HG02884 (cell line): ENCODE measurements at regions not wholly inside any gene's neighbourhood (a gene's known extent, or its start where the extent isn't known, plus 50 kb on each side); places are given as distances from the start of the nearest gene placed in this dataset.
A peak's percentile ranks its signal among the peaks of the same experiment; 100 is the strongest.
"Not testable (repeated sequence)": the region's sequence is repeated elsewhere in the genome, so short reads cannot be mapped to it uniquely, and the experiment has no call there.

ENCODE experiments used
- ATAC-seq: cut with Tn5 transposase; IDR thresholded peaks from one replicate; pipeline ENCODE4 v1.9.1; 2021; ENCODE audit warnings: mild to moderate bottlenecking, moderate library complexity; ENCODE audit not compliant: unreplicated experiment

DNA sequence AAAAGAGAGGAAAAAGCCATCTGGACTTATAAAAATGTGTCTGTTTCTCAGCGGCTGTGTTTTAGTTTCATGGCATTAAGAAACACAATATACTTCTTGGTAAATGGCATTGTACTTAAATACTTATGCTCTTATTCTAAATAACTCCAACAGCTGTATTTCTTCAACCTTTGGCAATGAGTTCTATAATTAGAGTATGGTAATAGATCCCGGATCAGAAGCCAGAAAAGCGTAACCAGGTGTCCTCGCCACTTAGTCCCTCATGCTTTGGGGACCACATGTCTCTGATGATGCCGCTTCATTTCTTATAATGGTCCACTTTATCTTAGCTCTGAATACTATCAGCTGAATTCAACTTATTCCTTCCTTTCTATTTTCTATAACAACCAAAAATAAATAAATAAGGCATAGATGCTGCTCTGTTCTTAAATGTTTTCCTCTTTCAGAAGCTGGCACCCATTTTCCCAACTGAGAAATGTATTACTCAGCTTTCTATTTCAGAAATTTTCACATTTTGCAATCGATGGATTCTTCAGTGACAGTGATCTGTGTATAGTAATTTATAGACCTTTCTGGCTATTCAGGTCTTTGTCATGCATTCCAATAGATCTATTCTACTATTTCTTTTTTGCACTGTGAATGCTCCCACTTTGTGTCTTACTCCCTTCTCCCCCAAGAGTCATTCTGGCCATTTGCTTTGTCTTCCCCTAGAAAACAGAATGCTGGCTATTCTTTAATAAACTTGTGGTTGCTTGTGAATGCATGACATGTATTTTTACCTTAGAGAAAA is 87.6 kb upstream of the KBTBD8 start:
- no peak for ATAC-seq

DNA sequence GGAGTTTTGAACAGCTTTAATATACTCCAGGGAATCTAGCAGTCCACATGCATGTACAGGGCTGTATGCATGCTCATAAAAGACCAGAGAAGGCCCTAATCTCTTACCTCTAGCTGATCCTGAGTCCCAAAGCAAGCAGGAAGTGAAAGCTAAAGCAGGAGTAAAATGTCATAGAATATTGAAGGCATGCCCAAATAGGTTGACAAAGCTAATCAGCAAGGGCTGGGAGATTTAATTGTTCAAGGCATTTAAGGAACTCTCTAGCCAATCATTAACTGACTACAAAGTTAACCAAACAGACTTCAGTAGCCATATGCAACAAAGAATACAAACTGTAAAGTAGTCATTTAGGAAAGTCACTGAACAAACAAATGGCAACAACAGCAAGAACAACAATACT is 85.8 kb upstream of the KBTBD8 start:
- no peak for ATAC-seq

DNA sequence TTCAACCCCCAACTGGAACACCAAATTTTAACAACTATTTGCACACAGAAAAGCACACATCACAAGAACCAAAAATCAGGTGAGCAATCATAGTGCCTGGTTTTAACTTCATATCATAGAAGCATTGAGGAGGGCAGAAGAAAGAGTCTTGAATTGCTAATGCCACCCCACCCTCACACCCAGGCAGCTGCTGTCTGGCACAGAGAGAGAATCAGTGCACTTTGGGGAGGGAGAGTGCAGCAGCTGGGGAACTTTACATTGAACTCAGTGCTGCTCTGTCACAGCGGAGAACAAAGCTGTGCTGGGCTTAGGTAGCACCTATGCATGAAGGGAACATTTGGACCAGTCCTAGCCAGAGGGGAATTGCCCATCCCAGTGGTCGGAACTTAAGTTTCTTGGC is 76.0 kb upstream of the KBTBD8 start:
- no peak for ATAC-seq

DNA sequence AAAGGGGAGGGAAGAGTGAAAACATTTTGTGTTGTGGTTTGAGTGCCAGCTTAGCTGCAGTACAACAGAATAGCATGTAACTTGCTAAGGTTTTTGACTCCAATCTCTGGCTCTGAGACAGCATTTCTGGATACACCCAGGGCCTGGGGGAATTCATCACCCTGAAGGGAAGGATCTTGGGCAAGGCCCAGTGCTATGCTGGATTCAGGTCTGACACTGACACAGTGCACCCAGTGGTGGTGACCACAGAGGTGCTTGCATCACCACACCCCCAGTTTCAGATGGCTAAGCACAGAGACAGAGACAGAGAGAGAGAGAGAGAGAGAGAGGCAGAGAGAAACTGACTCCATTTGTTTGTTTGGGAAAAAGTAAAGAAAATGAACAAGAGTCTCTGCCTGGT is 74.1 kb upstream of the KBTBD8 start:
- no peak for ATAC-seq

DNA sequence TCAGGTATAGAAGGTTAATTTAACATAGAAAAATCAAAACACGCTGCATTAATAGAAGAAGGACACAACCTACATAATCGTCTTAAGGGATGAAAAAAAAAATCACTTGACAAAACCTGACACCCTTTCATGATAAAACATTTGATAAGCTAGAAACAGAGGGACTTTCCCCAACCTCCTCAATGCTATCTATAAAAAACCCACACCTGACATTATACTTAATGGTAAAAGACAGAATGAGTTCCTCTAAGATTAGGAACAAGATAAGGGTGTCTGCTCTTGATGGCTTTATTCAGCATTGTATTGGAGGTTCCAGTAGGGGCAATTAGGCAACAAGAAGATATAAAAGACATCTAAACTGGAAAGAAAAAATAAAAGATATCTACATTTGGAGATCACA is 69.9 kb upstream of the KBTBD8 start:
- ATAC-seq = no peak

DNA sequence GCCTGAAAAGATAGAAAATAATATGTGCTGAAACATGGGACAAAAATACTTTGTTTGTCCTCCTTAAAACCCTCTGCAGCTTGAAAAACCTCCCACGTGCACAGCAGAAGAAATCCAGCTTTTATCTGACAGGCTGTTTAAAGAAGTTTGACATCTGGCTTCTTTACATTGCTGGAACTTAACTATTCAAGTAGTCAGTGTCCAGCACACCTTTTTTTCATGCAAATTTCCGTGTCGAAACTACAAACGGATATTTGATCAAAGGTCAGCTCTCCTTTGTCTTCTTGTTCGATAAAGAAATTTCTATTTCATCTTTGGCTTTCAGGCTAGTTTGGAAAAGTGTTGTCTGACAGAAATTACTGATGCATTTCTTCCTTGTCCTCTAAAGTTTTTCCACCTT is 66.8 kb upstream of the KBTBD8 start:
- ATAC-seq = no peak

DNA sequence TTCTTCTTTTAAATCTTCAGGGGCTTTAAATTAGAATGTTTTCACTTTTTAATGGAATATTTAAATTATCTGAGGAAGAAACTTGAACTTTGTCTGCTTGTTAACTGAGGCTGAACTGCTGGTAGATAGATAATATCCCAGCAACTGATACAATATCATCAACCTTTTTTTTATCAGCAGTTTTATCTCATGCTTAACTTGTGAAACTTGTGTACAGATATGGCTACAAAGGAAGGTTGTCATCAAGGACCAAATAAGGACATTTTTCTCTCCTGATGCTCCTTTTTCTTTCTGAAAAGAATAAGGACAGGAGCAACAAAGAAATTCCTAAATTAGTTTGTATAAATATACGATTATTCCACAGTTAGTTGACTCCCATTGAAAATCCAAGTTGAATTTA is 66.4 kb upstream of the KBTBD8 start:
- no peak for ATAC-seq

DNA sequence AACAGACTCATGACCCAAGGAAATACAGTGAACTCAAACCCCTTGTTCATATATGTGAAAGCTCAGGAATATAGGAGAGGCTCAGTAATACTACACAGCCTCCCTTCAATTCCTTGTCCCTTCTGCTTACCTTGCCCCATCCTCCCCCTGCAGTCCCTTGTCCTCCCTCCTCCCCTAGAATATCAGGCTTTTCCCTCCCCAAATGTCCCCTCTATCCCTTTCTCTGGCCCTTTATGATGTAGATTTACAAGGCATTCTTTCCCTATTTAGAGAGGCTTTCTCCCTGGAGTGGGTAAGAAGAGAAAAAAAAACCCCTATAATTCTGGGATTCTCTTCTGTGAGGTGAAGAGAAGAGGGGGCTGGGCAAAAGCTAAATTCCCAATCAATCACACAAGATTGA is 64.9 kb upstream of the KBTBD8 start:
- ATAC-seq = no peak

DNA sequence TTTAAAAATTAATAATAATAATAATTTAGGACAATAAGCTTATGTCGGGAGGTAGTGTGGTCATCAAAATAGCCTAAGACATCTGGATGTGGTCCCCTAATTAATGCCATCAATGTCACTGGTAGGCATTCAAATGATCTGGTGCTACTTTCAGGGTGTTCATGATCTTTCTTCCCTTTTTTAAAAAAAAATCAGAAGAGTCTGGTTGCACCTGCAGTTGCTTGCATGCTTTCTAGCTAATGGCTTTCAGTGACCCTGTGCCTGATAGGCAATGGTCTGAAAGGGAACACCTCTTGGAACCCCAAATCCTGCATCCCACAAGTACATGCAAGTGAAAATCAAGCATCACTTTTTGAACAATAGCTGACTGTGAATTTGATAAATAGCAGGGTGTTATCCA is 64.1 kb upstream of the KBTBD8 start:
- no peak for ATAC-seq

DNA sequence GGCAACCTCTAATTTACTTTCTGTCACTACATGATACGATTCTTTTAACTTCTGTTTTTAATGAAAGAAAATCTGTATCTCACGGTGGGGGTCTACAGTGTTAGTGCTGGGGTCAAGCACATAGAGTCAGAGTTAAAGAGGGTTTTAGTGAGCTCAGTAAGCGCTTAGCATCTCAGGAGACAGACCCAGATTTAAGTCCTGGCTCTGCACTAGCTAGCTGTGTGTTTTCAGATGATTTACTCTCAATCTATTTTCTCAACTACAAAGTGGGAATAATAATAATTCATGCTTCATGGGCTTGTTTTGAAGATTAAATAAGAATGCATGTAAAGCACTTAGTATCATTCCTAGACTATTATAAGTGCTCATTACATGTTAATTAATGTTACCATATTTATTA is 63.4 kb upstream of the KBTBD8 start:
- no peak for ATAC-seq

DNA sequence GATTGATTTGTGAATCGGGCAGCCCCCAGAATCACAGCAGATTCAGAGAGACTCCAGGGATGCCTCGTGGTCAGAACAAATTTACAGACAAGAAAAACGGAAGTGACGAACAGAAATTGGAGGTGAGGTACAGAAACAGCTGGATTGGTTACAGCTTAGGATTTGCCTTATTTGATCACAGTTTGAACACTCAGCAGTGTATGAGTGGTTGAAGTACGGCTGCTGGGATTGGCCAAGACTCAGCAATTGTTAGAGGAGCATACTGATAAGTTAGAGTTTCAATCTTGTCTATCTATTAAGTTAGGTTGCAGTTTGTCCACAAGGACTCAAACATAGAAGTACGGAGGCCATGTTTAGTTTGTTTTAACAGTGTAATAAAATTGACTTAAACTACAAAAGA is 61.1 kb upstream of the KBTBD8 start:
- ATAC-seq = not testable (repeated sequence)

DNA sequence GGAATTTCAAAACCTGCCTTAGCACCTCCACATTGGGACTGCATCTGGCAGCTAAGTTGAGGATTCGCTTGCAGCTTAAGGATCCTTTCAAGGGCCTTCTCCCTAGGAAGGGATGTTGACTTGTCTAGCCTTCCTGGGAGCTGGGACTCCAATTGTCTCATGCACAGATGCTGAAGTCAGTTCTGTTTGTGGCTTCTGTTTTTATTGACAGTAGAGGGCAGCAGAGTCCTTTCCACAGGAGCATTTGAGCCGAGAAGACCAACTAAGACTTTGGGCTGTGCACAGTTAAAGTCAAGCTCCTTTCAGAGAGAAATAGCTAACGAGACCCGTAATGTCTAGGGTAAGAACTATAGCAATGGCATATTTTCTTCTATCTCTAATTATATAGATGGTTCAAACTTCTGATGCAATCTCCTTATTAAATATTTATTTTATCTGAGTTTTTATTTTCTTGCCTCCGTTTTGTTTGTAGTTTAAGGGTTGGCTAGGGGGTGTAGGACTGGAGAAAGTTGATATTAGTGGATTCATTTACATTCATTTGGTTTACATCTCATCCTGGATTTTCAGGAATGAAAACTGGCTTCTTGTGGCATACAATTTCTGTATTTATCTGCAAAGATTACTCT is 59.7 kb upstream of the KBTBD8 start:
- peak; percentile 92 for ATAC-seq

DNA sequence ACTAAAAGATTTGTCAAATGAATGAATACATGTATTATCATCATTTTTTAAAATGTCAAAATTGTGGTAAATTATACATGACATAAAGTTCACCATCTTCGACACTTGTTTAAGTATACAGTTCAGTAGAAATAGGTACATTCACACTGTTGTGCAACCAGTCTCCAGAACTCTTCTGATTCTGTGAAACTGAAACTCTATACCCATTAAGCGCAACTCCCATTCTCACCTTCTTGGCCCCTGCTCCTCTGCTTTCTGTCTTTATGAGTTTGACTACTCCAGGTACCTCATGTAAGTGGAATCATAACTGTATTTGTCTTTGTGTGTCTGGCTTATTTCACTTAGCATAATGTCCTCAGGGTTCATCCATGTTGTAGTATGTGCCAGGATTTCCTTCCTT is 50.1 kb upstream of the KBTBD8 start:
- no peak for ATAC-seq
